K562 (cell line): ENCODE measurements at regions not wholly inside any gene's neighbourhood (a gene's known extent, or its start where the extent isn't known, plus 50 kb on each side); places are given as distances from the start of the nearest gene placed in this dataset.

Experiments used
- ATAC-seq: fragments of 200-7000 bp; cut with Tn5 transposase; 3 replicates; pipeline ENCODE4 v1.9.1; 2020; ENCODE audit warnings: moderate library complexity
- BruUV-seq: library from RNA; stranded (reverse); fragments of 400-500 nt; replicated peaks from 2 replicates; lab custom pipeline; 2021; lab: Mats Ljungman, UMichigan
- CTCF ChIA-PET: fragments of 300-600 bp; formaldehyde crosslinking; extraction: SDS; loops from one replicate; lab custom pipeline; 2021; ENCODE audit warnings: low intra/inter-chr PET ratio; lab: Yijun Ruan, JAX
- POLR2A ChIA-PET: fragments of 300-600, 350-650 bp; sonication (Branson Sonifier 250); formaldehyde crosslinking; extraction: SDS; loops from one replicate; lab custom pipeline; 2021; ENCODE audit warnings: antibody characterized with exemption, inconsistent platforms; lab: Yijun Ruan, JAX
- DNase-seq, 4 experiments: peaks; one replicate each; pipeline versions ENCODE4 v3.0.0 to v3.0.0-alpha.2; 2011 to 2018; ENCODE audit warnings: low spot score in 3 of 4, mixed read lengths in 3 of 4; ENCODE audit errors: extremely low read depth in 1 of 4
- FAIRE-seq: peaks from 2 replicates; lab custom pipeline; 2011; peaks lifted over from hg19 to GRCh38; lab: Jason Lieb, UNC
- H2AFZ ChIP-seq: 2 replicates; pipeline ENCODE4 v1.6.0; 2011; ENCODE audit warnings: low read depth, low read length, control low read depth, inconsistent platforms
- H3K27ac ChIP-seq: fragments of 200-600 bp; 3 replicates; pipeline ENCODE4 v1.8.0; 2011; ENCODE audit warnings: low read depth, mild to moderate bottlenecking, control low read depth, inconsistent platforms, low read length, moderate library complexity, mixed read lengths; ENCODE audit errors: extremely low read depth
- H3K27me3 ChIP-seq, 2 experiments: fragments of 300-600 bp in 1 of 2; 2 replicates in 1 of 2; 3 replicates in 1 of 2; pipeline versions ENCODE4 v1.6.0 to v1.8.0; 2011; ENCODE audit warnings: inconsistent platforms in 2 of 2, low read length in 2 of 2, mild to moderate bottlenecking in 1 of 2, mixed read lengths in 1 of 2, moderate library complexity in 1 of 2; ENCODE audit not compliant: control insufficient read depth in 2 of 2, insufficient read depth in 2 of 2
- H3K36me3 ChIP-seq: fragments of 300-600 bp; 3 replicates; pipeline ENCODE4 v1.8.0; 2011; ENCODE audit warnings: mild to moderate bottlenecking, low read length, inconsistent platforms; ENCODE audit not compliant: control insufficient read depth, insufficient read depth
- H3K4me1 ChIP-seq, 2 experiments: fragments of 200-600 bp in 1 of 2; replicated peaks in 1 of 2; 2 replicates in 1 of 2; 3 replicates in 1 of 2; pipeline versions ENCODE4 v1.5.1 to v1.8.0; 2011; ENCODE audit warnings: inconsistent platforms in 2 of 2, low read length in 2 of 2, mild to moderate bottlenecking in 1 of 2, mixed read lengths in 1 of 2, moderate library complexity in 1 of 2; ENCODE audit not compliant: control insufficient read depth in 2 of 2, insufficient read depth in 2 of 2
- H3K4me2 ChIP-seq: 2 replicates; pipeline ENCODE4 v1.6.1; 2011; ENCODE audit warnings: low read length, control low read depth, inconsistent platforms, mixed read lengths; ENCODE audit not compliant: insufficient read depth
- H3K4me3 ChIP-seq: fragments of 200-600 bp; sonication (generic), shearing (Covaris generic); 2 replicates; pipeline ENCODE4 v1.5.1; 2016; ENCODE audit warnings: control low read depth, inconsistent platforms
- H3K79me2 ChIP-seq: fragments of 200-600 bp; 3 replicates; pipeline ENCODE4 v1.8.0; 2011; ENCODE audit warnings: low read length, inconsistent platforms; ENCODE audit not compliant: control insufficient read depth, insufficient read depth
- H3K9ac ChIP-seq, 2 experiments: 2 replicates each; pipeline versions ENCODE4 v1.6.0 to v1.6.1; 2011; ENCODE audit warnings: low read depth in 2 of 2, low read length in 2 of 2, control low read depth in 1 of 2, inconsistent platforms in 1 of 2, mild to moderate bottlenecking in 1 of 2, mixed read lengths in 1 of 2; ENCODE audit not compliant: insufficient read depth in 1 of 2
- H3K9me1 ChIP-seq: one replicate; pipeline ENCODE4 v1.6.0; 2011; ENCODE audit warnings: inconsistent platforms, mild to moderate bottlenecking, low read length, moderate library complexity; ENCODE audit not compliant: control insufficient read depth, insufficient read depth
- H3K9me3 ChIP-seq: replicated peaks from 2 replicates; pipeline ENCODE4 v1.5.1; 2011; ENCODE audit warnings: low read depth, low read length, inconsistent platforms; ENCODE audit not compliant: control insufficient read depth, insufficient read depth
- H4K20me1 ChIP-seq: replicated peaks from 2 replicates; pipeline ENCODE4 v1.6.1; 2011; ENCODE audit warnings: low read length, inconsistent platforms, mixed read lengths; ENCODE audit not compliant: control insufficient read depth, insufficient read depth
- ATF1 ChIP-seq, 2 experiments: fragments of 450-650 bp in 1 of 2; IDR thresholded peaks; 2 replicates each; pipeline ENCODE4 v1.6.1; 2016; ENCODE audit warnings: missing compliant biosample characterization in 1 of 2, missing genetic modification characterization in 1 of 2
- L3MBTL2 ChIP-seq: fragments of 450-650 bp; IDR thresholded peaks from 2 replicates; pipeline ENCODE4 v1.6.1; 2016; ENCODE audit warnings: mild to moderate bottlenecking, moderate library complexity
- PML ChIP-seq: IDR thresholded peaks from 2 replicates; pipeline ENCODE4 v1.6.1; 2012; ENCODE audit warnings: low read length, inconsistent platforms
- PRDM10 ChIP-seq: fragments of 450-650 bp; IDR thresholded peaks from 2 replicates; pipeline ENCODE4 v1.6.1; 2018; ENCODE audit not compliant: partially characterized antibody
- RAD51 ChIP-seq: fragments of 450-650 bp; IDR thresholded peaks from 2 replicates; pipeline ENCODE4 v1.7.1; 2016; ENCODE audit warnings: low read depth, mild to moderate bottlenecking, borderline replicate concordance
- SOX6 ChIP-seq: fragments of 450-650 bp; IDR thresholded peaks from 2 replicates; pipeline ENCODE4 v1.6.1; 2014; ENCODE audit warnings: mild to moderate bottlenecking
- STAT6 ChIP-seq: sonication (generic); formaldehyde crosslinking; IDR thresholded peaks from 2 replicates; pipeline ENCODE4 v1.8.1; 2023; ENCODE audit warnings: mild to moderate bottlenecking, missing genetic modification reagents
- XRCC5 ChIP-seq: fragments of 200-400 bp; formaldehyde crosslinking; IDR thresholded peaks from 2 replicates; pipeline ENCODE4 v1.6.1; 2017; ENCODE audit warnings: low read depth, mild to moderate bottlenecking, low read length
- ZNF224 ChIP-seq: sonication (generic); formaldehyde crosslinking; IDR thresholded peaks from 2 replicates; pipeline ENCODE4 v1.8.0; 2022; ENCODE audit warnings: mild to moderate bottlenecking, missing genetic modification reagents
- ZNF449 ChIP-seq: fragments of 250-450 bp; sonication (Bioruptor Pico); IDR thresholded peaks from 2 replicates; pipeline ENCODE4 v1.8.0; 2022; ENCODE audit warnings: moderate library complexity, mild to moderate bottlenecking, inconsistent platforms
- WGBS: fragments of 100-300 bp; shearing (Covaris generic); methylation state at CpG from one replicate; pipeline ENCODE4 v1.1.6; 2016; ENCODE audit warnings: low coverage, mixed read lengths; ENCODE audit not compliant: insufficient coverage; ENCODE audit errors: missing lambda C conversion rate; 5-methylcytosine and 5-hydroxymethylcytosine counted together
- in situ Hi-C: fragments of 300-500 bp; cut with MboI; formaldehyde crosslinking; loops from 4 replicates; pipeline ENCODE4 v1.15.0; 2018; ENCODE audit warnings: inconsistent platforms, mixed read lengths
- intact Hi-C: fragments of 100-400 bp; cut with micrococcal nuclease; formaldehyde crosslinking; loops from 2 replicates; pipeline ENCODE4 v1.14.2; 2022
- TF ChIP-seq, protein P1 (sequence below): IDR thresholded peaks from 2 replicates; pipeline ENCODE4 v1.6.1; 2014; ENCODE audit warnings: antibody characterized with exemption
- TF ChIP-seq, protein P2 (sequence below): fragments of 450-650 bp; IDR thresholded peaks from 2 replicates; pipeline ENCODE4 v1.6.1; 2016; ENCODE audit warnings: antibody characterized with exemption

DNA sequence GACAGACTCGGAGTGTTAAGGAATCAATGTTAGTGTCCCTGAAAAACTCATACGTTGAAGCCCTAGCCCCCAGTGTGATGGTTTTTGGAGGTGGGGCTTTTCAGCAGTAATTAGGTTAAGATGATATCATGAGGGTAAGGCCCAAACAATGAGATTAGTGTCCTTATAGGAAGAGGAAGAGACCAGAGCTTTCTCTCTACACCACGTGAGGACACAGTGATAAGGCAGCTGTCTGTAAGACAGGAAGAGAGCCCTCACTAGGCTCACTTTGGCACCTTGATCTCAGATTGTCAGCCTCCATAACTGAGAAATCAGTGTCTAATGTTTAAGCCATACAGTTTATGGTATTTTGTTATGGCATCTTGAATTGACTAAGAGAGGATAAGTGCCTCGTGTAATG lies 403.2 kb downstream of the NPIPA7 start:
- no peaks in the 10 kb centered on the region for H3K9me3 ChIP-seq
- TF ChIP-seq STAT6 (CRISPR knock-in tag) (no peak), PML (no peak), PRDM10 (no peak), ZNF449 (peak; percentile 22; the same call in 1 of the 2 replicates), ZNF224 (CRISPR knock-in tag) (no peak), ATF1 (CRISPR knock-in tag; IDR thresholded peaks at IDR 0.05) (no peak), ATF1 (tag; IDR thresholded peaks at IDR 0.05) (no peak), SOX6 (peak; percentile 67; the same call in 1 of the 2 replicates), RAD51 (0 out of 2 replicates have a peak, but pooled peaks have one; percentile 19), L3MBTL2 (0 out of 2 replicates have a peak, but pooled peaks have one; percentile 19), XRCC5 (no peak)
- TF ChIP-seq, protein P1, sequence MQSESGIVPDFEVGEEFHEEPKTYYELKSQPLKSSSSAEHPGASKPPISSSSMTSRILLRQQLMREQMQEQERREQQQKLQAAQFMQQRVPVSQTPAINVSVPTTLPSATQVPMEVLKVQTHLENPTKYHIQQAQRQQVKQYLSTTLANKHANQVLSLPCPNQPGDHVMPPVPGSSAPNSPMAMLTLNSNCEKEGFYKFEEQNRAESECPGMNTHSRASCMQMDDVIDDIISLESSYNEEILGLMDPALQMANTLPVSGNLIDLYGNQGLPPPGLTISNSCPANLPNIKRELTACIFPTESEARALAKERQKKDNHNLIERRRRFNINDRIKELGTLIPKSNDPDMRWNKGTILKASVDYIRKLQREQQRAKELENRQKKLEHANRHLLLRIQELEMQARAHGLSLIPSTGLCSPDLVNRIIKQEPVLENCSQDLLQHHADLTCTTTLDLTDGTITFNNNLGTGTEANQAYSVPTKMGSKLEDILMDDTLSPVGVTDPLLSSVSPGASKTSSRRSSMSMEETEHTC: no peak
- TF ChIP-seq, protein P2, sequence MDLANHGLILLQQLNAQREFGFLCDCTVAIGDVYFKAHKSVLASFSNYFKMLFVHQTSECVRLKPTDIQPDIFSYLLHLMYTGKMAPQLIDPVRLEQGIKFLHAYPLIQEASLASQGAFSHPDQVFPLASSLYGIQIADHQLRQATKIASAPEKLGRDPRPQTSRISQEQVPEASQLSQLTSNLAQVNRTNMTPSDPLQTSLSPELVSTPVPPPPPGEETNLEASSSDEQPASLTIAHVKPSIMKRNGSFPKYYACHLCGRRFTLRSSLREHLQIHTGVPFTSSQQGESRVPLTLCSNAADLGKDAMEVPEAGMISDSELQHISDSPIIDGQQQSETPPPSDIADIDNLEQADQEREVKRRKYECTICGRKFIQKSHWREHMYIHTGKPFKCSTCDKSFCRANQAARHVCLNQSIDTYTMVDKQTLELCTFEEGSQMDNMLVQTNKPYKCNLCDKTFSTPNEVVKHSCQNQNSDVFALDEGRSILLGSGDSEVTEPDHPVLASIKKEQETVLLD: no peak

More for the DNA sequence above, 403.2 kb downstream of the NPIPA7 start:
- ATAC-seq (peak; percentile 64), DNase-seq (peak in 1 of 4 experiments; percentile 14), FAIRE-seq (no peak)
- POLR2A ChIA-PET: interaction anchor here (1.8 kb wide), 1 partner anchor 17 kb away, joined by 3 read pairs; no protein-coding TSS in a partner anchor
- Histone ChIP-seq H3K27ac (no peak overlapping the region), H4K20me1 (no peaks in the 10 kb centered on the region), H2AFZ (no peak overlapping the region), H3K9ac (no peak overlapping the region), H3K27me3 (no peaks in the 10 kb centered on the region), H3K36me3 (peaks cover 16% of the 10 kb centered on the region; the same call in 1 of the 3 replicates), H3K4me1 (peaks cover 4 to 9% of the 10 kb centered on the region in 2 experiments; a peak in 3 of 5 replicates), H3K79me2 (no peaks in the 10 kb centered on the region), H3K4me2 (no peak overlapping the region), H3K9me1 (no peaks in the 10 kb centered on the region), H3K4me3 (no peak overlapping the region)
- intact Hi-C loops: no loop called here
- CTCF ChIA-PET: no interaction called here
- in situ Hi-C loops: no loop called here
- WGBS: 33% methylated on average over 4 of the region's 4 CpGs
- no TSS peak for BruUV-seq
